ENCODE measurements at regions not wholly inside any gene's neighbourhood (a gene's known extent, or its start where the extent isn't known, plus 50 kb on each side); places are given as distances from the start of the nearest gene placed in this dataset.

DNA sequence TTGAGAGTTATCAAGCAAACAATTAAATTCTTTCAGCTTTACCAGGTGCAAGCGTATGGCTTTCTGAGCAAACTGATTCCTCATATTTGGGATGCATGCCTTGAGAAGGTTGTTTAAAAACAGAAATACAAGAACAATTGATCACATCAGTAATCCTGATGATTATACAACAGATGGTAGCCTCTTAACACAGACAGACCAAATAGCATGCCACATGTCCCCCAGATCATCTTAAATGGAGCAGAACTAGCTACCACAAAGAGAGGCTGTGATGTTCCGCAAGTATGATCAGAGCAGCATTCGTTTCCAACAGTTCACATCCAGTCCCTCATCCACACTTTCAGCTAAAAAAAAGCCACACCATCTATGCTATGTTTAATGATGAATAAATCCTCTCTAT, 246.2 kb upstream of the NRSN1 start:
- Histone ChIP-seq H2AK5ac (ENCODE audit: low read length, severe bottlenecking) (no peak overlapping the region), H3K23ac (ENCODE audit: low read length in 2 of 2) (no peak overlapping the region), H3K79me1 (replicated peaks; ENCODE audit: low read length, poor library complexity, severe bottlenecking) (no peaks in the 10 kb centered on the region), H3K4me1 (ENCODE audit: control insufficient read depth, insufficient read depth, low read depth, low read length) (no peaks in the 10 kb centered on the region), H3K4me3 (ENCODE audit: insufficient read depth in 1 of 2, low read depth in 1 of 2, low read length in 2 of 2) (no peak overlapping the region), H3K14ac (ENCODE audit: low read length in 2 of 2) (no peak overlapping the region), H3K36me3 (ENCODE audit: control insufficient read depth in 1 of 2, insufficient read depth in 2 of 2, low read depth in 1 of 2, low read length in 2 of 2) (no peaks in the 10 kb centered on the region), H3K9me3 (ENCODE audit: control insufficient read depth, low read length) (no peaks in the 10 kb centered on the region), H3K4ac (ENCODE audit: low read depth in 1 of 2, low read length in 2 of 2) (no peak overlapping the region), H3K27me3 (ENCODE audit: control insufficient read depth in 1 of 2, insufficient read depth in 1 of 2, low read length in 2 of 2) (no peaks in the 10 kb centered on the region), H4K8ac (ENCODE audit: low read length) (no peak overlapping the region), H2AFZ (ENCODE audit: low read depth, low read length) (no peak overlapping the region), H2BK5ac (ENCODE audit: low read depth, low read length, poor library complexity, severe bottlenecking) (no peak overlapping the region), H3K27ac (ENCODE audit: low read length, poor library complexity, severe bottlenecking) (no peak overlapping the region), H2BK120ac (ENCODE audit: low read depth, low read length) (no peak overlapping the region), H2BK15ac (ENCODE audit: low read depth, poor library complexity, severe bottlenecking) (no peak overlapping the region), H3K4me2 (ENCODE audit: low read length, poor library complexity, severe bottlenecking) (no peak overlapping the region), H3K9ac (ENCODE audit: low read length) (no peak overlapping the region), H4K91ac (ENCODE audit: low read length) (no peak overlapping the region), H2BK12ac (ENCODE audit: low read length in 2 of 2) (no peak overlapping the region), H3K18ac (ENCODE audit: low read depth in 1 of 2, low read length in 2 of 2) (no peak overlapping the region)
- 75% methylated on average over 2 of the region's 3 CpGs for WGBS
- DNase-seq, result no peak

GRCh38 chr6:23890543-23891227, 235.3 kb upstream of the NRSN1 start:
- H2AFZ ChIP-seq (ENCODE audit: low read depth, low read length), result no peak overlapping the region
- peak overlapping the region in 1 of 2 experiments; percentile 27 for H3K4me3 ChIP-seq (ENCODE audit: insufficient read depth in 1 of 2, low read depth in 1 of 2, low read length in 2 of 2)
- H3K18ac ChIP-seq (ENCODE audit: low read depth in 1 of 2, low read length in 2 of 2), result no peak overlapping the region
- no peaks in the 10 kb centered on the region for H3K79me1 ChIP-seq (replicated peaks; ENCODE audit: low read length, poor library complexity, severe bottlenecking)
- H3K14ac ChIP-seq (ENCODE audit: low read length in 2 of 2), result no peak overlapping the region
- H2BK120ac ChIP-seq (ENCODE audit: low read depth, low read length), result no peak overlapping the region
- H3K4me1 ChIP-seq (ENCODE audit: control insufficient read depth, insufficient read depth, low read depth, low read length), result no peaks in the 10 kb centered on the region
- H3K27ac ChIP-seq (ENCODE audit: low read length, poor library complexity, severe bottlenecking), result no peak overlapping the region
- no peak overlapping the region for H2BK5ac ChIP-seq (ENCODE audit: low read depth, low read length, poor library complexity, severe bottlenecking)
- no peak overlapping the region for H2BK15ac ChIP-seq (ENCODE audit: low read depth, poor library complexity, severe bottlenecking)
- H3K4me2 ChIP-seq (ENCODE audit: low read length, poor library complexity, severe bottlenecking), result no peak overlapping the region
- H3K36me3 ChIP-seq (ENCODE audit: control insufficient read depth in 1 of 2, insufficient read depth in 2 of 2, low read depth in 1 of 2, low read length in 2 of 2), result no peaks in the 10 kb centered on the region
- H4K8ac ChIP-seq (ENCODE audit: low read length), result no peak overlapping the region
- peak; percentile 66 for DNase-seq
- no peaks in the 10 kb centered on the region for H3K9me3 ChIP-seq (ENCODE audit: control insufficient read depth, low read length)
- H2AK5ac ChIP-seq (ENCODE audit: low read length, severe bottlenecking), result no peak overlapping the region
- 50% methylated on average over 1 of the region's 3 CpGs for WGBS
- H3K23ac ChIP-seq (ENCODE audit: low read length in 2 of 2), result no peak overlapping the region
- no peak overlapping the region for H4K91ac ChIP-seq (ENCODE audit: low read length)
- H3K4ac ChIP-seq (ENCODE audit: low read depth in 1 of 2, low read length in 2 of 2), result no peak overlapping the region
- peak overlapping the region; percentile 2 for H3K9ac ChIP-seq (ENCODE audit: low read length)
- H2BK12ac ChIP-seq (ENCODE audit: low read length in 2 of 2), result no peak overlapping the region
- H3K27me3 ChIP-seq (ENCODE audit: control insufficient read depth in 1 of 2, insufficient read depth in 1 of 2, low read length in 2 of 2), result no peaks in the 10 kb centered on the region

- no peak for DNase-seq
- H4K91ac ChIP-seq (ENCODE audit: low read length), result no peak overlapping the region
- H4K8ac ChIP-seq (ENCODE audit: low read length), result no peak overlapping the region
- H3K4me2 ChIP-seq (ENCODE audit: low read length, poor library complexity, severe bottlenecking), result no peak overlapping the region
- no peak overlapping the region for H3K9ac ChIP-seq (ENCODE audit: low read length)
- WGBS, result 55% methylated on average over 8 of the region's 8 CpGs
- H3K14ac ChIP-seq (ENCODE audit: low read length in 2 of 2), result no peak overlapping the region
- no peak overlapping the region for H3K27ac ChIP-seq (ENCODE audit: low read length, poor library complexity, severe bottlenecking)
- H2BK120ac ChIP-seq (ENCODE audit: low read depth, low read length), result no peak overlapping the region
- no peak overlapping the region for H2AFZ ChIP-seq (ENCODE audit: low read depth, low read length)
- H2BK15ac ChIP-seq (ENCODE audit: low read depth, poor library complexity, severe bottlenecking), result no peak overlapping the region
- no peaks in the 10 kb centered on the region for H3K79me1 ChIP-seq (replicated peaks; ENCODE audit: low read length, poor library complexity, severe bottlenecking)
- H3K27me3 ChIP-seq (ENCODE audit: control insufficient read depth in 1 of 2, insufficient read depth in 1 of 2, low read length in 2 of 2), result no peaks in the 10 kb centered on the region
- H3K23ac ChIP-seq (ENCODE audit: low read length in 2 of 2), result no peak overlapping the region
- no peak overlapping the region for H2BK5ac ChIP-seq (ENCODE audit: low read depth, low read length, poor library complexity, severe bottlenecking)
- peaks cover 7% of the 10 kb centered on the region for H3K9me3 ChIP-seq (ENCODE audit: control insufficient read depth, low read length)
- H3K18ac ChIP-seq (ENCODE audit: low read depth in 1 of 2, low read length in 2 of 2), result no peak overlapping the region
- no peaks in the 10 kb centered on the region for H3K36me3 ChIP-seq (ENCODE audit: control insufficient read depth in 1 of 2, insufficient read depth in 2 of 2, low read depth in 1 of 2, low read length in 2 of 2)
- H3K4me1 ChIP-seq (ENCODE audit: control insufficient read depth, insufficient read depth, low read depth, low read length), result no peaks in the 10 kb centered on the region
- H2AK5ac ChIP-seq (ENCODE audit: low read length, severe bottlenecking), result no peak overlapping the region
- no peak overlapping the region for H2BK12ac ChIP-seq (ENCODE audit: low read length in 2 of 2)
- no peak overlapping the region for H3K4ac ChIP-seq (ENCODE audit: low read depth in 1 of 2, low read length in 2 of 2)
- H3K4me3 ChIP-seq (ENCODE audit: insufficient read depth in 1 of 2, low read depth in 1 of 2, low read length in 2 of 2), result no peak overlapping the region
These were observed 220.7 kb upstream of the NRSN1 start for GRCh38 chr6:23905133-23905815.

- Histone ChIP-seq H2BK12ac (ENCODE audit: low read length in 2 of 2) (no peak overlapping the region), H2AFZ (ENCODE audit: low read depth, low read length) (no peak overlapping the region), H2AK5ac (ENCODE audit: low read length, severe bottlenecking) (no peak overlapping the region), H4K8ac (ENCODE audit: low read length) (no peak overlapping the region), H3K9ac (ENCODE audit: low read length) (no peak overlapping the region), H3K27me3 (ENCODE audit: control insufficient read depth in 1 of 2, insufficient read depth in 1 of 2, low read length in 2 of 2) (no peaks in the 10 kb centered on the region), H3K79me1 (replicated peaks; ENCODE audit: low read length, poor library complexity, severe bottlenecking) (no peaks in the 10 kb centered on the region), H3K4ac (ENCODE audit: low read depth in 1 of 2, low read length in 2 of 2) (no peak overlapping the region), H2BK120ac (ENCODE audit: low read depth, low read length) (no peak overlapping the region), H3K4me1 (ENCODE audit: control insufficient read depth, insufficient read depth, low read depth, low read length) (no peaks in the 10 kb centered on the region), H3K14ac (ENCODE audit: low read length in 2 of 2) (no peak overlapping the region), H4K91ac (ENCODE audit: low read length) (no peak overlapping the region), H3K18ac (ENCODE audit: low read depth in 1 of 2, low read length in 2 of 2) (no peak overlapping the region), H2BK5ac (ENCODE audit: low read depth, low read length, poor library complexity, severe bottlenecking) (no peak overlapping the region), H3K36me3 (ENCODE audit: control insufficient read depth in 1 of 2, insufficient read depth in 2 of 2, low read depth in 1 of 2, low read length in 2 of 2) (no peaks in the 10 kb centered on the region), H3K27ac (ENCODE audit: low read length, poor library complexity, severe bottlenecking) (no peak overlapping the region), H2BK15ac (ENCODE audit: low read depth, poor library complexity, severe bottlenecking) (no peak overlapping the region), H3K4me2 (ENCODE audit: low read length, poor library complexity, severe bottlenecking) (no peak overlapping the region), H3K23ac (ENCODE audit: low read length in 2 of 2) (no peak overlapping the region), H3K9me3 (ENCODE audit: control insufficient read depth, low read length) (peaks cover 7% of the 10 kb centered on the region), H3K4me3 (ENCODE audit: insufficient read depth in 1 of 2, low read depth in 1 of 2, low read length in 2 of 2) (no peak overlapping the region)
- 62% methylated on average over 2 of the region's 2 CpGs for WGBS
- DNase-seq, result no peak
These were observed 215.6 kb upstream of the NRSN1 start for GRCh38 chr6:23910420-23910819.
